ENCODE measurements at regions not wholly inside any gene's neighbourhood (a gene's known extent, or its start where the extent isn't known, plus 50 kb on each side); places are given as distances from the start of the nearest gene placed in this dataset.

DNA sequence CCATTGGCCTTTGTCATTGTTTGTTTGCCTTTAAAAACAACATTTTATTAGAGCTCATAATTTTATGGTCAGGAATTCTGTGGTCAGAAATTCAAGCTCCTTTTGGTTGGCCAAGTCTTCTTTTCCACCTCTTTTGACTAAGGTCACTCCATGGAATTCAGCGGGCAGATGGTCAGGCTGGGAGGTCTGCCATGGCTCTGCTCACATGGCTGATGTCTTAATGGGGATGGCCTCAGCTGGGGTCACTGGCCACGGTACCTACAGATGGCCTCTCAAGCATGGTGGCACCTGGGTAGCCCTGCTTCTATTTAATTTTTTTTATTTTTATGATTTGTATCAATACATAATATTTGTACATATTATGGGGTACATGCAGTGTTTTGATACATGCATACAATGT lies 360.8 kb upstream of the MCTP2 start:
- no peak for TF ChIP-seq CTCF (IDR thresholded peaks at IDR 0.05 in 4 of 5, conservative IDR thresholded peaks at IDR 0.05 in 1 of 5)
- no peak for TF ChIP-seq POLR2A (IDR thresholded peaks at IDR 0.05)

Measured in gastrocnemius medialis (tissue), 4 donors.